MM.1S (cell line): ENCODE measurements at regions not wholly inside any gene's neighbourhood (a gene's known extent, or its start where the extent isn't known, plus 50 kb on each side); places are given as distances from the start of the nearest gene placed in this dataset.

Source experiments
- CTCF ChIP-seq: fragments of 300-600 bp; sonication (generic); IDR thresholded peaks from 2 replicates; pipeline ENCODE4 v1.5.1; 2016; ENCODE audit warnings: antibody characterized with exemption, low read length, mixed read lengths
- EZH2 ChIP-seq: fragments of 300-600 bp; sonication (generic); optimal IDR thresholded peaks from 2 replicates; pipeline ENCODE3; 2017; ENCODE audit warnings: low read depth, mild to moderate bottlenecking, antibody characterized with exemption, low read length, mixed read lengths

- TF ChIP-seq CTCF: no peak
- TF ChIP-seq EZH2: no peak
These were observed 140.3 kb upstream of the MCHR2 start for GRCh38 chr6:100134297-100134696.
